OCI-LY7 (cell line): ENCODE measurements at regions not wholly inside any gene's neighbourhood (a gene's known extent, or its start where the extent isn't known, plus 50 kb on each side); places are given as distances from the start of the nearest gene placed in this dataset.

Experiments used
- BruUV-seq: library from RNA; stranded (reverse); fragments of 400-500 nt; replicated peaks from 2 replicates; lab custom pipeline; 2021; lab: Mats Ljungman, UMichigan
- CTCF ChIA-PET: fragments of 300-600 bp; sonication (Branson Sonifier 250); formaldehyde crosslinking; loops from one replicate; lab custom pipeline; 2022; ENCODE audit warnings: antibody characterized with exemption; ENCODE audit not compliant: unreplicated experiment; lab: Charles Lee
- POLR2A ChIA-PET: fragments of 300-600 bp; sonication (Branson Sonifier 250); formaldehyde crosslinking; loops from one replicate; lab custom pipeline; 2022; ENCODE audit warnings: antibody characterized with exemption; lab: Charles Lee
- DNase-seq: peaks from one replicate; pipeline ENCODE4 v3.0.0-alpha.2; 2015; ENCODE audit warnings: low spot score
- H2AFZ ChIP-seq: fragments of 200-600 bp; sonication (generic), shearing (Covaris generic); 2 replicates; pipeline ENCODE4 v1.6.1; 2014; ENCODE audit warnings: mild to moderate bottlenecking, antibody characterized with exemption, low read length, moderate library complexity
- H3K27ac ChIP-seq: fragments of 200-600 bp; sonication (generic); 2 replicates; pipeline ENCODE4 v1.5.1; 2014; ENCODE audit warnings: mixed run types, low read depth, mild to moderate bottlenecking, moderate library complexity, low read length, inconsistent platforms; ENCODE audit not compliant: poor library complexity, severe bottlenecking
- H3K36me3 ChIP-seq: fragments of 200-600 bp; sonication (generic); 2 replicates; pipeline ENCODE4 v1.6.1; 2014; ENCODE audit warnings: mild to moderate bottlenecking, antibody characterized with exemption, low read length, moderate library complexity, mixed read lengths; ENCODE audit not compliant: insufficient read depth
- H3K4me1 ChIP-seq: fragments of 200-600 bp; sonication (generic); 2 replicates; pipeline ENCODE4 v1.5.1; 2014; ENCODE audit warnings: mild to moderate bottlenecking, low read length; ENCODE audit not compliant: insufficient read depth, poor library complexity, severe bottlenecking
- H3K4me2 ChIP-seq: fragments of 200-600 bp; sonication (generic); 2 replicates; pipeline ENCODE4 v1.6.1; 2014; ENCODE audit warnings: mild to moderate bottlenecking, low read length
- H3K4me3 ChIP-seq: fragments of 200-600 bp; sonication (generic); 2 replicates; pipeline ENCODE4 v1.5.1; 2014; ENCODE audit warnings: mild to moderate bottlenecking, low read depth, low read length; ENCODE audit not compliant: poor library complexity, severe bottlenecking
- H3K79me2 ChIP-seq: fragments of 200-600 bp; sonication (generic); 2 replicates; pipeline ENCODE4 v1.6.1; 2016; ENCODE audit warnings: low read depth, mild to moderate bottlenecking, low read length, moderate library complexity, mixed read lengths; ENCODE audit not compliant: insufficient read depth
- H3K9me2 ChIP-seq: fragments of 200-600 bp; sonication (generic); 2 replicates; pipeline ENCODE4 v1.6.1; 2016; ENCODE audit warnings: mild to moderate bottlenecking, low read length, mixed read lengths; ENCODE audit not compliant: insufficient read depth
- H3K9me3 ChIP-seq: fragments of 200-600 bp; sonication (generic); 2 replicates; pipeline ENCODE4 v1.6.1; 2014; ENCODE audit warnings: mild to moderate bottlenecking, mixed run types, low read length, mixed read lengths
- H4K20me1 ChIP-seq: fragments of 200-600 bp; sonication (generic); 2 replicates; pipeline ENCODE4 v1.6.1; 2014; ENCODE audit warnings: mild to moderate bottlenecking, antibody characterized with exemption, low read length, moderate library complexity, mixed read lengths; ENCODE audit not compliant: insufficient read depth
- CTCF ChIP-seq: fragments of 200-600 bp; sonication (generic); conservative IDR thresholded peaks from 2 replicates; pipeline ENCODE4 v1.5.1; 2014; ENCODE audit warnings: mild to moderate bottlenecking, antibody characterized with exemption, low read length, moderate library complexity, mixed read lengths
- EZH2phosphoT487 ChIP-seq: fragments of 200-600 bp; sonication (generic); IDR thresholded peaks from 2 replicates; pipeline ENCODE4 v1.6.1; 2018; ENCODE audit warnings: low read depth, borderline replicate concordance, mild to moderate bottlenecking, mixed run types, antibody characterized with exemption, low read length, moderate library complexity, mixed read lengths
- intact Hi-C: fragments of 100-400 bp; cut with micrococcal nuclease; formaldehyde crosslinking; loops from one replicate; pipeline ENCODE4 v1.10.0; 2022; ENCODE audit not compliant: unreplicated experiment

DNA sequence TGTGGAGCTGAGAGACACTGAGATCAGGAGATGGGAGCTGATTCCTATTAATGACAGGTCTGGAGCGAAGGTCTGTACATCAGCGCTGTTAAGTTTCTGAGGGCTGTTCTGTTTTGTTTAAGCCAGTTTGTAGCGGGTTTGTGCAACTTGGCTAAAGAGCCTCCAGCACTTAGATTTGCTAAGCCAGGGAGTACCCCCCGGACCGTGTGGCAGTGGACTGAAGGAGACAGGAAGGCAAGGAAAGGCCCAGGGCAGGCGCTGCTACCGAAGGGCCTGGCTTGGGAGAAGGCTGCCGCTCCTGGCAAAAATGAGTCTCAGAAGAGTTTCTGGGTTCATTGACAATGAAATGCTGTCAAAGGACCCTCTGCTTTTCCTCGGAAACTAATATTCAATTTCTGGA is 139.3 kb upstream of the ZNF644 start:
- TF ChIP-seq CTCF, result no peak
- no peak for TF ChIP-seq EZH2phosphoT487
- H3K9me2 ChIP-seq, result no peaks in the 10 kb centered on the region
- H2AFZ ChIP-seq, result no peak overlapping the region
- H3K4me2 ChIP-seq, result no peak overlapping the region
- H3K4me3 ChIP-seq, result no peak overlapping the region
- H3K27ac ChIP-seq, result no peak overlapping the region
- intact Hi-C loops, result no loop called here
- BruUV-seq, result no TSS peak
- H4K20me1 ChIP-seq, result no peaks in the 10 kb centered on the region
- no peaks in the 10 kb centered on the region for H3K79me2 ChIP-seq
- no peaks in the 10 kb centered on the region for H3K9me3 ChIP-seq
- POLR2A ChIA-PET, result no interaction called here
- no peaks in the 10 kb centered on the region for H3K4me1 ChIP-seq
- no peaks in the 10 kb centered on the region for H3K36me3 ChIP-seq
- CTCF ChIA-PET, result no interaction called here
- no peak for DNase-seq

GRCh38 chr1:91160363-91161075 is 138.7 kb upstream of the ZNF644 start:
- Histone ChIP-seq H2AFZ (no peak overlapping the region), H4K20me1 (no peaks in the 10 kb centered on the region), H3K4me1 (no peaks in the 10 kb centered on the region), H3K36me3 (no peaks in the 10 kb centered on the region), H3K9me3 (no peaks in the 10 kb centered on the region), H3K4me3 (no peak overlapping the region), H3K4me2 (no peak overlapping the region), H3K79me2 (no peaks in the 10 kb centered on the region), H3K27ac (no peak overlapping the region), H3K9me2 (no peaks in the 10 kb centered on the region)
- BruUV-seq, result no TSS peak
- DNase-seq, result no peak
- CTCF ChIA-PET, result no interaction called here
- POLR2A ChIA-PET, result interaction anchor here (0.6 kb wide), 2 partner anchors 102 to 235 kb away, joined by 3 to 4 read pairs; no protein-coding TSS in a partner anchor
- TF ChIP-seq EZH2phosphoT487 (no peak), CTCF (no peak)
- intact Hi-C loops, result no loop called here

DNA sequence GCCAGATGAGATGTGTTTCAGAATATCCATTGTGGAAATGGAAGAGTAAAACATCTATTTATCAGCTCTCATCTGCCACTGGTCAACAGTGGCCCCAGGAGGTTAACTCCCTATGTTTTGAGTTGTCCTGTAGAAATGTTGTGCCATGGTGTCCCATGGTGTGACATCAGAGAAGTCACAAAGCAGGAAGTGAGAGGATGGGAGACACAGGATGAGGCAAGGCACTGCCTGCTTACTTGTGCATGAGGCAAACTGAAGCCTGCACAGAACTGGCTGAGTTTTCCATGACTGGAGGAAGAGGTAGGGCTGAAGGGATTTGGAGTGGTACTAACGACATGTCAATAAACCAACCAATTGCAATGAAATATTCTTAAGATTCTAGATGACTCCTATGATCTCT is 131.5 kb upstream of the ZNF644 start:
- no TSS peak for BruUV-seq
- H3K79me2 ChIP-seq, result no peaks in the 10 kb centered on the region
- no peak overlapping the region for H3K4me2 ChIP-seq
- ChIA-PET POLR2A (interaction anchor here (0.5 kb wide), 1 partner anchor 275 kb away, joined by 3 read pairs; no protein-coding TSS in a partner anchor), CTCF (no interaction called here)
- H2AFZ ChIP-seq, result no peak overlapping the region
- no peaks in the 10 kb centered on the region for H3K9me2 ChIP-seq
- H3K4me3 ChIP-seq, result no peak overlapping the region
- no peak for DNase-seq
- H3K27ac ChIP-seq, result no peak overlapping the region
- no peaks in the 10 kb centered on the region for H4K20me1 ChIP-seq
- no peaks in the 10 kb centered on the region for H3K36me3 ChIP-seq
- TF ChIP-seq CTCF, result no peak
- no peak for TF ChIP-seq EZH2phosphoT487
- intact Hi-C loops, result no loop called here
- no peaks in the 10 kb centered on the region for H3K9me3 ChIP-seq
- H3K4me1 ChIP-seq, result no peaks in the 10 kb centered on the region
